ENCODE measurements at regions not wholly inside any gene's neighbourhood (a gene's known extent, or its start where the extent isn't known, plus 50 kb on each side); places are given as distances from the start of the nearest gene placed in this dataset.
"Not testable (repeated sequence)": the region's sequence is repeated elsewhere in the genome, so short reads cannot be mapped to it uniquely, and the experiment has no call there.

DNA sequence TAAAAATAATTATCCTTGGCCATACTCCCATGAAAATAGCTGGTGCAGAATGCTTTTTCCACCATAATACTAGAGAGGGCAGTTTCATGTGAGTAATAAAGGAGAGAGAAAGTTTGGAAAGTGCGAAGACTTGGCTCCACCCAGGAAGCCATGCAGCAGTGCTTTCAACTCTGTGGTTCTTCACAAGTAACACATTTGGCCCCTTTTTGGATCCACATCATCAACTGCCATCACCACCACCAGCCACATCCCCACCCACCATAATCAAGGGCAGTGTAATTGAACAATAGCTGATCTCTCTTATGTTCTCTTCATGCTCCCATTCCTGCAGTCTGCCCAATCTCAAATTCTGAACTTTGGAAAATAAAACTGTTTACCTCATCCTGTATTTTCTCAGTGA, 637.3 kb downstream of the RPIA start:
- DNase-seq (ENCODE audit: extremely low read depth, low read depth), result not testable (repeated sequence)
